ENCODE measurements at regions not wholly inside any gene's neighbourhood (a gene's known extent, or its start where the extent isn't known, plus 50 kb on each side); places are given as distances from the start of the nearest gene placed in this dataset.
A peak's percentile ranks its signal among the peaks of the same experiment; 100 is the strongest.

- TF ChIP-seq SETDB1 (IDR thresholded peaks at IDR 0.05; ENCODE audit: insufficient read length, low read length) (no peak), WT1 (tag by site-specific recombination; IDR thresholded peaks at IDR 0.05) (peak; percentile 43; the same call in 1 of the 2 replicates), ZNF362 (tag by site-specific recombination; IDR thresholded peaks at IDR 0.05) (no peak), ZNF610 (tag by site-specific recombination; IDR thresholded peaks at IDR 0.05; ENCODE audit: borderline replicate concordance) (0 out of 2 replicates have a peak, but pooled peaks have one; percentile 35), ZBTB48 (tag by site-specific recombination; IDR thresholded peaks at IDR 0.05) (no peak), GLIS1 (tag by site-specific recombination; IDR thresholded peaks at IDR 0.05) (peak; percentile 97), ZNF354C (tag by site-specific recombination; IDR thresholded peaks at IDR 0.05; ENCODE audit: borderline replicate concordance, low read depth) (no peak), PRDM2 (tag by site-specific recombination; IDR thresholded peaks at IDR 0.05; ENCODE audit: borderline replicate concordance) (no peak), PRDM6 (tag by site-specific recombination; IDR thresholded peaks at IDR 0.05) (peak; percentile 68; the same call in 1 of the 2 replicates), ZNF274 (IDR thresholded peaks at IDR 0.05; ENCODE audit: low read length) (no peak), ZNF274 (tag by site-specific recombination; IDR thresholded peaks at IDR 0.05; ENCODE audit: borderline replicate concordance) (no peak), ZNF433 (tag by site-specific recombination; IDR thresholded peaks at IDR 0.05; ENCODE audit: low read depth) (no peak), ZNF121 (tag by site-specific recombination; IDR thresholded peaks at IDR 0.05) (no peak), ZNF785 (tag by site-specific recombination; IDR thresholded peaks at IDR 0.05) (no peak), ZNF76 (tag by site-specific recombination; IDR thresholded peaks at IDR 0.05; ENCODE audit: borderline replicate concordance, low read depth) (no peak), YY1 (tag by site-specific recombination; IDR thresholded peaks at IDR 0.05) (peak; percentile 57; the same call in 1 of the 2 replicates), KLF9 (tag by site-specific recombination; IDR thresholded peaks at IDR 0.05; ENCODE audit: low read depth) (no peak), ZNF670 (tag by site-specific recombination; IDR thresholded peaks at IDR 0.05; ENCODE audit: low read depth) (no peak), ZNF292 (tag by site-specific recombination; IDR thresholded peaks at IDR 0.05; ENCODE audit: borderline replicate concordance, low read depth) (no peak), ZNF239 (tag by site-specific recombination; IDR thresholded peaks at IDR 0.05) (no peak), ZSCAN30 (tag by site-specific recombination; IDR thresholded peaks at IDR 0.05) (0 out of 2 replicates have a peak, but pooled peaks have one; percentile 19), ZSCAN18 (tag by site-specific recombination; IDR thresholded peaks at IDR 0.05) (no peak), MYNN (tag by site-specific recombination; IDR thresholded peaks at IDR 0.05; ENCODE audit: borderline replicate concordance) (no peak), ZNF184 (tag by site-specific recombination; IDR thresholded peaks at IDR 0.05) (no peak), KLF16 (tag by site-specific recombination; IDR thresholded peaks at IDR 0.05) (no peak), ZNF335 (tag by site-specific recombination; conservative IDR thresholded peaks at IDR 0.05) (no peak), ZBTB7A (tag by site-specific recombination; IDR thresholded peaks at IDR 0.05; ENCODE audit: low read depth) (no peak), ZNF558 (tag by site-specific recombination; IDR thresholded peaks at IDR 0.05) (no peak), ZNF660 (tag by site-specific recombination; IDR thresholded peaks at IDR 0.05) (no peak)
These were observed 921.8 kb downstream of the UQCRFS1 start (continued) for GRCh38 chr19:28290963-28291657.
